ENCODE measurements at regions not wholly inside any gene's neighbourhood (a gene's known extent, or its start where the extent isn't known, plus 50 kb on each side); places are given as distances from the start of the nearest gene placed in this dataset.

- TF ChIP-seq CTCF (IDR thresholded peaks at IDR 0.05; ENCODE audit: low read depth, low read length): no peak
- no peak for DNase-seq
- no peaks in the 10 kb centered on the region for H3K9me3 ChIP-seq (ENCODE audit: severe bottlenecking)
- no peaks in the 10 kb centered on the region for H3K36me3 ChIP-seq
- H3K27me3 ChIP-seq (ENCODE audit: insufficient read depth, low read depth, severe bottlenecking): peaks cover 3% of the 10 kb centered on the region
- H3K4me3 ChIP-seq (ENCODE audit: low read depth, low read length): no peak overlapping the region
- no peak overlapping the region for H3K27ac ChIP-seq
These were observed 106.3 kb upstream of the ADAMTS18 start for GRCh38 chr16:77541165-77541564.

DNA sequence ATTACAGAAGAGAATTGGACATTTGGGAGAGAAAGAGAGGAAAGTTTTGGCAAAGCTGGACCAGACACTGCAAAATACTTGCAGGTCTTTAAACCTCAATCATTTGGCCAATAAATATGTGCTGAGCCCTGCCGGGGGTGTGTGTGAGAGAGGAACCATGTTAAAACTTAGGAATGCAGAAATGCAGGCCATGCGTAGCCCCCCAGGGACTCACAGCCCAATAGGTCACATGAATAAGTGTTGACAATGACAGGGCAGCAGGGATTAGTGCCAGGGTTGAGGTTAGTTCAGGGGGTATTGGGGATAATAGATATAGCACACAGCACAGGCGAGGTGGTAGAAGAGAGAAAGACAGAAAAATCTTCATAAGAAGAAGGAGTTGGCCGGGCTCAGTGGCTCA is 113.3 kb upstream of the ADAMTS18 start:
- DNase-seq: no peak
- Histone ChIP-seq H3K27me3 (ENCODE audit: insufficient read depth, low read depth, severe bottlenecking) (peaks cover 3% of the 10 kb centered on the region), H3K27ac (no peak overlapping the region), H3K36me3 (no peaks in the 10 kb centered on the region), H3K9me3 (ENCODE audit: severe bottlenecking) (no peaks in the 10 kb centered on the region), H3K4me3 (ENCODE audit: low read depth, low read length) (no peak overlapping the region)
- TF ChIP-seq CTCF (IDR thresholded peaks at IDR 0.05; ENCODE audit: low read depth, low read length): no peak

GRCh38 chr16:77548766-77549165 is 113.9 kb upstream of the ADAMTS18 start:
- Histone ChIP-seq H3K27me3 (ENCODE audit: insufficient read depth, low read depth, severe bottlenecking) (peaks cover 3% of the 10 kb centered on the region), H3K36me3 (no peaks in the 10 kb centered on the region), H3K9me3 (ENCODE audit: severe bottlenecking) (no peaks in the 10 kb centered on the region), H3K27ac (no peak overlapping the region), H3K4me3 (ENCODE audit: low read depth, low read length) (no peak overlapping the region)
- no peak for DNase-seq
- no peak for TF ChIP-seq CTCF (IDR thresholded peaks at IDR 0.05; ENCODE audit: low read depth, low read length)

GRCh38 chr16:77549876-77550275 is 115.0 kb upstream of the ADAMTS18 start:
- Histone ChIP-seq H3K36me3 (no peaks in the 10 kb centered on the region), H3K9me3 (ENCODE audit: severe bottlenecking) (no peaks in the 10 kb centered on the region), H3K27ac (no peak overlapping the region), H3K27me3 (ENCODE audit: insufficient read depth, low read depth, severe bottlenecking) (peaks cover 3% of the 10 kb centered on the region), H3K4me3 (ENCODE audit: low read depth, low read length) (no peak overlapping the region)
- no peak for DNase-seq
- TF ChIP-seq CTCF (IDR thresholded peaks at IDR 0.05; ENCODE audit: low read depth, low read length): no peak

GRCh38 chr16:77551357-77551756 is 116.5 kb upstream of the ADAMTS18 start:
- no peaks in the 10 kb centered on the region for H3K27me3 ChIP-seq (ENCODE audit: insufficient read depth, low read depth, severe bottlenecking)
- H3K9me3 ChIP-seq (ENCODE audit: severe bottlenecking): no peaks in the 10 kb centered on the region
- H3K27ac ChIP-seq: no peak overlapping the region
- H3K36me3 ChIP-seq: no peaks in the 10 kb centered on the region
- TF ChIP-seq CTCF (IDR thresholded peaks at IDR 0.05; ENCODE audit: low read depth, low read length): no peak
- DNase-seq: no peak
- no peak overlapping the region for H3K4me3 ChIP-seq (ENCODE audit: low read depth, low read length)

DNA sequence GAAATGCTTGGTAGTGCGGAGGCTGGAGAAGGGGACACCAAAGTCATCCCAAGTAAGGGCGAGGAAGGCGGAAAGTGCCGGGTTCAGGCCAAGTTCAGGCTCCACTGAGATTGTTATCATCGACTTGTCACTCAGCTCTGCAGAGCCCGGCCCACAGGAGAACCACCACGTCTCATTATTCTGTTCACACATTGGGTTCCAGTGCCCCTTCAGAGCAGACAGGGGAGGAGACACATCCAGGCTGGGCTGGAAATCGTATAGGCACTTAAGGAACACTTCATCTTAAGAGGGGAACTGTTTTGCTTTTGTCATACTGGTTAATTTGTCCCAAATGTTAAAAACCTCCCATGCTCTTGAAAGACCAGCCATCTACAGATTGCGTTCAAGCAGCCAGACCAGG is 118.3 kb upstream of the ADAMTS18 start:
- no peak for DNase-seq
- H3K4me3 ChIP-seq (ENCODE audit: low read depth, low read length): no peak overlapping the region
- TF ChIP-seq CTCF (IDR thresholded peaks at IDR 0.05; ENCODE audit: low read depth, low read length): no peak

More for the DNA sequence above, 118.3 kb upstream of the ADAMTS18 start:
- Histone ChIP-seq H3K9me3 (ENCODE audit: severe bottlenecking) (no peaks in the 10 kb centered on the region), H3K27me3 (ENCODE audit: insufficient read depth, low read depth, severe bottlenecking) (no peaks in the 10 kb centered on the region), H3K36me3 (no peaks in the 10 kb centered on the region), H3K27ac (no peak overlapping the region)

Measured in WERI-Rb-1 (cell line).